HG02981 (cell line): ENCODE measurements at regions not wholly inside any gene's neighbourhood (a gene's known extent, or its start where the extent isn't known, plus 50 kb on each side); places are given as distances from the start of the nearest gene placed in this dataset.
A peak's percentile ranks its signal among the peaks of the same experiment; 100 is the strongest.

Experiments used
- ATAC-seq: cut with Tn5 transposase; IDR thresholded peaks from one replicate; pipeline ENCODE4 v1.9.1; 2021; ENCODE audit warnings: mild to moderate bottlenecking, moderate library complexity; ENCODE audit not compliant: unreplicated experiment

DNA sequence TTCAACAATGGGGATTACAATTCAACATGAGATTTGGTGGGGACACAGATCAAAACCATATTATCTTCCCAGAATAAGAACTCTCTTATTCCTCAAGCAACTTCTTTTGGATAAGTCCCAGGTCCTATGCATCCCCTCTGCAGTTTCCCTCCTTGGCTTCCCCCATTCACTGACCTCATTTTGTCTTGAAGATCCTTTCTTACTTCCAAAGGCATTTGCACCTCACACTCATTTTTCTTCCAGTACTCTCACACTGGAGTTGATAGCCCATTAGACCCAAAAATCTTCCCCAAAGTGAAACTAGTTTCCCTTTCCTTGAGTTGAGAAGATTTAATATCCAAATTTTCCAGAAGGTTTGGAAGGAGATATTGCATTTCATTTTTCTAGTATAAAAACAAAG is 178.0 kb upstream of the DAPK1 start:
- no peak for ATAC-seq

DNA sequence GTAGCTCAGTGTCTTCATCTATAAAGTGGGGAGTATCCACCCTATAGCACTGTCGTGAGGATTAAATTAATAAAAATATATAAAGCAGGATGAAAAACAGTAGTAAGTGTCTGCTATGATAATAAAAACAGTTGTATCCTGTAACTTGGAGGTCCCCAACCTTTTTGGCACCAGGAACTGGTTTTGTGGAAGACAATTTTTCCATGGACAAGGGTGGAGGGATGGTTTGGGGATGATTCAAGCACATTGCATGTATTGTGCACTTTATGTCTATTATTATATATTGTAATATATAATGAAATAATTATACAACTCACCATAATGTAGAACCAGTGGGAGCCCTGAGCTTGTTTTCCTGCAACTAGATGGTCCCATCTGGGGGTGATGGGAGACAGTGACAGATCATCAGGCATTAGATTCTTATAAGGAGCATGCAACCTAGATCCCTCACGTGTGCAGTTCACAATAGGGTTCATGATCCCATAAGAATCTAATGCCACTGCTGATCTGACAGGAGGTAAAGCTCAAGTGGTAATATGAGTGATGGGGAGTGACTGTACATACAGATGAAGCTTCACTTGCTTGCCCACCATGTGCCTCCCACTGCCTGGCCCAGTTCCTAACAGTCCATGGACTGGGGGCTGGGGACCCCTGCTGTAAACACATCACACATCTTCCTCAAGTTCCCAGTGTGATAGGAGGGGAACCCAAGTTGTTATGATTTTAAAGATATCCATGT is 177.4 kb upstream of the DAPK1 start:
- ATAC-seq, result no peak

- no peak for ATAC-seq
These were observed 174.6 kb upstream of the DAPK1 start for GRCh38 chr9:87322840-87323635.

DNA sequence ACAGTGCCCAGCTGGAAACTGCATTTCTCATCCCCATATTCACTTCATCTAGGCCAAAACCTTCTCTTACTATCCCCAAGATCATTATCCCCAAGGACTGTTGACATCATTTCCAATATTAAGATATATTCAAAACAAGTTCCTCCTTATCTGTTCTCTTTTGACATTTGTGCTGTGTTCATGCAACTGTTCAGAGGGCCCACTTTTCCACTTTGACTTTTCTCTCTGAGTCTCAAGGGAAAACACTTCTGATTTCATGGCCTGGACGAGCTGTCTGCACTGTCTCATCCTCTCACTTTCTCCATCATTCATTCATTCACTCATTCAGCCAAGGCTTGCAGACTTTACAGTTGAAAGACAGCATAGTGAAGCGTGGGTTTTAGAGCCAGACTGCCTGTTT is 173.7 kb upstream of the DAPK1 start:
- ATAC-seq, result no peak

DNA sequence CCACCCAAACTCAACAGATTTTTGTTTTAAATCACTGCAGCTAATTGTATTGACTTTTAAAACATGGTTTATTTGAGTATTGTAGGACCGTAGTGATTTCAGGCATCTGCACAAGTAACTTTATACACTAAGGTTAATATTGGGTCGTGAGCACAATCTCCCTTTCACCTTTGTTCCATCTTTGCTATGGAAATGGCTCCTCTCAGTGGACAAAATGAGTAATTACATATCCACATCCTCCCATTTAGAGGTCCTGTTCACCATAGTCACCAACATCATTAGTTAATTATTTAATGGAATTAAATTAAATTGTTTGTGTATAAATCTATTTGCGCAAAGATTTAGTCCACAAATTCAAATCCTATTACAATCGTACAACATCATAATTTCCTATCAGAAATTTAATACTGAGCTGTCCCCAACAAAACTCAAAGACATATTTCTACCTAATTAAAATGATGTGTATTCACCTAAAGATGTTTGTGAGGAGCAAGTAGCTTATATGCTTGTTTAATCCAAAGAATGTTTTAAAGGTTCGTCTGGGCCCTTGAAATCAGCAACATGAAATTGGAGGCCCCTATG is 173.0 kb upstream of the DAPK1 start:
- peak; percentile 64 for ATAC-seq

GRCh38 chr9:87327575-87328125 is 170.0 kb upstream of the DAPK1 start:
- ATAC-seq, result no peak

DNA sequence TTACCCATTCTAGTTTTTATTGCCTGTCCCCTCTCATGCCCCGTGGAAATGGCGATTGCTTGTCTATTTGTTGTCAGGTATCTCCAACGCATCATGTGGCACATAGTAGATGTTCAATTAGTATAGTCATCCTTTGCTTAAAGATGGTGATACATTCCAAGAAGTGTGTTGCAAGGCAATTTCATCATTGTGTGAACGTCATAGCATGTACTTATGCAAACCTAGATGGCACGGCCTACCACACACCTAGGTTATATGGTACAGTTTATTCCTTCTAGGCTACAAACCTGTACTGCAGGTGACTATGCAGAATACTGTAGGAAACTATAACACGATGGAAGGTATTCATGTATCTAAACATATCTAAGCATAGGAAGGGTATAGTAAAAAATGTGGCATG is 163.9 kb upstream of the DAPK1 start:
- no peak for ATAC-seq

GRCh38 chr9:87334366-87334765 is 163.3 kb upstream of the DAPK1 start:
- no peak for ATAC-seq

- no peak for ATAC-seq
These were observed 161.3 kb upstream of the DAPK1 start for GRCh38 chr9:87336407-87336806.

GRCh38 chr9:87336914-87337333 is 160.7 kb upstream of the DAPK1 start:
- ATAC-seq, result no peak

DNA sequence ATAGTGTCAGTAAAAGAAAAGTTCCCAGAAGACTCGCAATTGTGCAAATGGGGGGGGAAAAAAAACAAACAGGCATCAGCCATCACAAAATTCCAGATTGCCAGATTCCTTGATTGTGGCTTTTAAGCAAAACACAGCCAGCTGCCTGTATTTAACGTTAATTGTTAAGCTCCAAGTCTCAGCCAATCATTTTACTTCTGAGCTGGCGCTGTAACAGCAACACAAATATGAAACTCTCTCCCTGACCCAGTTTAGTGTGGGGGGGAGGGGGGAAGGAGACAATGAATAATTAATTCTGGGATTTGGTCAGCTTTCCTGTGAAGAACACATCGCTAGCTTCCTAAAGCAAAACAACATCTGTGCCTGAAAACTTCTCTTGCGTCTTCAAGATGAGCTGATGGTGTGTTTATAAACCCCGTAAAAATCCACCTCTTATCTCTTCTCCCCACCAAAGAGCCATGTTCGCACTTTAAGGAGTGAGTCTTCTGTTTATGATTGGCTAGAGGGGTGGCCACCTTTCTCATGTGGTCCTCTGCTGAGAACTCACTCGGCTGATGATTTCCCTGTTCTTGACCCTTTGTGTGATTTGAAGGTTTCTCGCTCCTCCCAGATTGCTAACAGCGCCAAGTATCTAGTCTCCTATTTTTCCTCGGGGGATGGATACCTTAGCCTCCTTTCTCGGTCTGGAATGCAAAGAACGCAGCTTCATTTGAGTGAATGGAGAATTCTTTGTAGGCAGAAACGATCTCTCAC is 160.2 kb upstream of the DAPK1 start:
- ATAC-seq, result no peak

DNA sequence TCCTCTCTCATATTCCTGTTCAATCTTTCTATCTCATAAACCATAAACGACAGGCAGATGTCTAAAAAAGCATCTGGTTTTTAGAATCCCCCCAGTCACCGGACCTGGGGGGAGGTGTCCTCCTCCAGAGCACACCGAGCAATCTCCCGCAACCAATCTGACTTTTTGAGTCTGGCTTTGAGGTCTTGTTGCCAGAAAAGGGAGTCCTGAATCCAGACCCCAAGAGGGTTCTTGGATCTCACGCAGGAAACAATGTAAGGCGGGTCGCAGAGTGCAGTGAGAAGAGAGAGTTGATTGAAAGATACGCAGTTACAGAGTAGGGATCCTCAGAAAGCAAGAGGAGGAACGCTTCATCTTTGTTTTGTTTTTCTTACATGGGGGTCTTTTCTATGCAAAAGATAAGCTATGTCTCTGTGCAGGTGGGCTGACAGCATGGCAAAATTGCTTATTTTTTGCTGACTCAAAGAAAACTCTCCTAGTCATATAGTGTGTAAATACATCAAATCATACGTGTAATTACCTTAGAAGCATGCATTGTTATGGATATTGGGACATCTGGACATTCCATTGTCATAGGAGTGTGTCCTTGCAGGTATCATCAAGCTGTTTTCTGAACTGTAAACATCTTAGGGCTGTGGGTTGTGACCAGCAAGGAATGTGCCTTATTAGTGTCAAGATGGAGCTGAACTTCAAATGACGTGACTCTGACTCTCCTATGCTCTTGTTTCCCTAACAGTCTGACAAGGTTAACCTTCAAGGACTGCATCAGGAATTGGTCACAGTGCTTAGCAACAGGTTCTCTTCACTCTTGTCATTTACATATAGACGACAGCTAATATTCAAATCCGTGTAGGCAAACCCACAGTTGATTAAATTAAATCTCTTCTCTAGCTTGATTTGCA is 159.3 kb upstream of the DAPK1 start:
- ATAC-seq, result no peak

DNA sequence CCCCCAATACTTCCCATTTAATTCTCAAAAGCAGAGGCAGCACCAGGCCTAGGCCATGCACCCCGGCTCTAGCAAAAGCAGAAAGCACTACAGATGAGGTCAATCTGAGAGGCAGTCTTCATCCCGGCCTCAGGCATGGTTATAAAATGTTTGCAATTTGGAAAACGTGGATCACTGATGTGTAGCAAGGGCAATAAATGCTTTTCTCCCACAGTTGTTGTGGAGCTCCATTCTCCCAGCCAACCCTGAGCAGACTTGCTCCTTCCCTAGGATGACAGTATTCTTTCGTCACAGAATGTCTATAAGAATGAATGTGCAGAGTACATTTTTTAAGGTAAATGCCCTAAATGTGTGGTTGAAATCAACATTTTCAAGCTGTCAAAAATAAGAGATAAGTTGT is 157.3 kb upstream of the DAPK1 start:
- no peak for ATAC-seq

DNA sequence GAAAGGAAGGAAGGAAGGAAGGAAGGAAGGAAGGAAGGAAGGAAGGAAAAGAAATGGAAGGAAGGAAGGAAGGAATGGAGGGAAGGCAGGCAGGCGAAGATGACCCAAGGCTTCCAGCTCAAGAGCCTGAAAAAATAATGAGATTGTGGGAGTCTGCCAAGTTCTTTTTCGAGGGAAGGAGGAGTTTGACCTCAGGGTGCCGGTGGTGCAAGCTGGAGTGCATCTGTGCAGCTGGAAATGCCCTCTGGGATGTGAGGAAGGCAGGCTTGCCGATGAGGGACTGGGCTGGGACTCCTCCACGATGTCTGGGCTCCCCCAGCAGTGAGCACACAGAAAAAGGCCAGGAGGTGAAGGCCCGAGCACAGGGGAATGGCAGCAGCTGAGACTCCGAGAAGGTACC is 154.9 kb upstream of the DAPK1 start:
- ATAC-seq, result no peak

- ATAC-seq, result no peak
These were observed 153.7 kb upstream of the DAPK1 start for GRCh38 chr9:87343816-87344430.

DNA sequence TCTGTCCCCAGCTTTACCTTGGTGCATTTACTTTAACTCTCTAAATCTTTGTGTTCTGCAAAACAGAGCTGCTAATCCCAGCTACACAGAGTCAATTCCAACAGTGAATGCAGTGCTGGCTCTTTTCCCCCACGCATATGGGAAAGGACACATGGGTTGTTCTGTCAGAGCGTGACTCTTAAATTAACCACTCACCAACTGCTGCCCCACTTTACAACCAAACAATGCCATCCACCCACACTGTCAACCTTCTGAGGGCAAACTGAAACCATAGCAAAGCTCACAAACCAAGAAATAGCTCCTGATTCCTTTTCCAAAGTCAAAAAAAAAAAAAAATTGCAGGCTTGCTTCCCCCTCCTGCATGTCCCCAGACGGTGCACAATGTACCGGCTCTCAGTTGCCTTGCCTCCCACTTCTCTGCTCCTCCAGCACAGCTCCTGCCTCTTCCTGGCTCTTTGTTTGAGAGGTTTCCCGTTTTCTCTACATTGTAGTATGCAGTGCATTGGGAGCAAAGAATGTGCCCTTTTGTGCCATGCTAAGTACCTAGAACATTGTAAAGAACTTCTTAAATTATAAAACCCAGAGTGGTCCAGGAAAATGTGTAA is 151.5 kb upstream of the DAPK1 start:
- no peak for ATAC-seq

DNA sequence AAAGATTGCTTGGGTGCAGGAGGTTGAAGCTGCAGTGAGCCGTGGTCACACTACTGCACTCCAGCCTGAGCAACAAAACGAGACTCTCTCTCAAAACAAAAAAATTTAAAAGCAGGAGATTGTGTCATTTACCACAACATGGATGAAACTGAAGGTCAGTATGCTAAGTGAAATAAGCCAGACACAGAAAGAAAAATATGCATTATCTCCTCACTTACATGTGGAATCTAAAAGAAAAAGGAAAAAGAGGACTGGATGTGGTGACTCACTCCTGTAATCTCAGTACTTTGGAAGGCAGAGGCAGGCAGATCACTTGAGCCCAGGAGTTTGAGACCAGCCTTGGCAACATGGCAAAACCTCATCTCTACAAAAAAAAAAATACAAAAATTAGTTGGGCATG is 146.8 kb upstream of the DAPK1 start:
- ATAC-seq, result no peak

GRCh38 chr9:87353301-87353700 is 144.4 kb upstream of the DAPK1 start:
- no peak for ATAC-seq

DNA sequence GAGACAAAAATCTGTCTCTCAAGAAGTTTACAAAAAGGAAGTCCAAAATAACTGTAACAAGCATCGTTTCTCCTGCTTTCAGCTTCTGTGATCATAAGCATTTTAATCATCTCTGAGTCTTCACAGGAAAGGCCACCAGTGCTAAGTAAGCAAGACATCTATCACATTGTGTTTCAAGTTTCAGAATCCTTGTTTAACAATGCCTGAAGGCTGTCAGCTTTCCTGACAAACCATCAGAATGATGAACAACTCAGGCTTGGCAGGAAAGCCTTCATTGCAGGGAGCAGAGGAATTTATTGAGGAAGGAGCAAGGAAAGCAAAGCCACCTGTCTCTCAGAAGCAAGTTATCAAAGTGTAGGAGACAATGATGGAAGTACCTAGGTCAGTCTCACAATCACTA is 143.5 kb upstream of the DAPK1 start:
- ATAC-seq, result no peak
